Lung microvascular endothelial cell (primary cell): ENCODE measurements at regions not wholly inside any gene's neighbourhood (a gene's known extent, or its start where the extent isn't known, plus 50 kb on each side); places are given as distances from the start of the nearest gene placed in this dataset.

Experiments
- DNase-seq, 2 donors: peaks; one replicate each; pipeline versions ENCODE4 v3.0.0 to v3.0.0-alpha.2; 2010; ENCODE audit warnings: low read depth in 2 of 2

- DNase-seq = no peak
These were observed 76.2 kb upstream of the ARHGAP32 start for GRCh38 chr11:129268371-129268770.

GRCh38 chr11:129267716-129268115 lies 75.6 kb upstream of the ARHGAP32 start:
- no peak for DNase-seq

DNA sequence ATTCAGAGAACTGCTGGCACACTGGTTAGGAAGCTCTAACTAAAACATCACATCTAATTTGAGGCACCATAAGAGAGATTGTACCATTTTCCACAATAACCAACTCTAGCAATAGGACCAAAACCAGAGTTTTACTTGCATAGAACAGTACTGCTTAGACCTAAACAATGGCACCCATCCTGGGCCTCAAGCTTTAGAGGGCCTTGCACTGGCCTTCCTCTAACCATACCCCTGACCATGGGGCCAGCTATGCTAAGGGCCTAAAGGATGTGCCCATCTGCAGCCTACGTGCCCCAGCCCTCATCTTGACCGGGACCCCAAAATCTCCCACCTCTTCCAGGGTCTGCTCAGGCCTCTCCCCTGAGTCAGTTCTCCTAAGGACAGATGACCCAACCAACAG lies 74.4 kb upstream of the ARHGAP32 start:
- DNase-seq = no peak

DNA sequence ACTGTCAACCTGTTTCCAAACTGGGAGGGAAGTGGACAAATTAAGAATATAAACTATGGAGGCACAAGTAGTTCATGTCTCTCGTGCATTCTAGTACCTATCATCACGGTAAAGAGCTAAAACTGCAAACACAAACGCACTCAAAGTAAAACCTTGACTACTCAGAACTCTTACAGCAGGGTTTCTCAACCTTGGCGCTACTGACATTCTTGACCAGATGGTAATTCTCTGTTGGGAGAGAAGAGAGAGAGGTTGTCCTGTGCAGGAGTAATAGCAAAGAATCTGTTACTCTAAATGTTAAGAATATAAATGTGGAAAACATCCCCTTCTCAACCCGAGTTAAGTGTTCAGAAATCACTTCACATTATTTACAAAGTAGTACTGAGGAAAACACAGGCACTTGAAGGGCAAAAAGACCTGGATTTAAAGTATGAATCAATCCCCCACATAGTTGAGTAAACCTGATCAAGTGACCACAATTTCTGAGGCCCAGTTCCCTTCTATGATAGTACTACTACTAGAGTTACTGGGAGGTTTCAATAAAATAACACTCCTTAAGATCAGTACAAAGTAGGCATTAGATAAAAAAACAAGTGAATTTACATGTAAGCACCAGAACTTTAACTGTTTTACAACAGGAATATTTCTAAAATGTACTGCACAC lies 73.1 kb upstream of the ARHGAP32 start:
- no peak for DNase-seq

GRCh38 chr11:129264114-129264513 lies 72.0 kb upstream of the ARHGAP32 start:
- no peak for DNase-seq

DNA sequence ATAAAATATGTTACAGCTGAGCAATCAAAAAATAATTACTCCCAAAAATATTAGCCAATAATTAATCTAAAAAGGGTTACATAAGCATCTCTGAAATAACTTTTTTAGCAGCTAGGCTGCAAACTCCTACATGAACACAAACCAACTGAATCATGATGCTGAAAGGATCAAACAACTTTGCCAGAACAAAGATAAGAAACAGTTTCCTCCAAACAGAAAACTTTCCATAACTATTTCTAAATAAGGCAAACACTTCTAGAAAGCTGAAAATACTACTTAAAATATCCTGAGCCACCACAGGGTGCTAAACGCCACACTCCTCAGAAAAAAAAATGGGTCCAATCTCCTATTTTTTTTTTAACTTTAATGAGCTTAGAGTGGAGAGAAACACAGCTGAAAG lies 68.6 kb upstream of the ARHGAP32 start:
- no peak for DNase-seq

DNA sequence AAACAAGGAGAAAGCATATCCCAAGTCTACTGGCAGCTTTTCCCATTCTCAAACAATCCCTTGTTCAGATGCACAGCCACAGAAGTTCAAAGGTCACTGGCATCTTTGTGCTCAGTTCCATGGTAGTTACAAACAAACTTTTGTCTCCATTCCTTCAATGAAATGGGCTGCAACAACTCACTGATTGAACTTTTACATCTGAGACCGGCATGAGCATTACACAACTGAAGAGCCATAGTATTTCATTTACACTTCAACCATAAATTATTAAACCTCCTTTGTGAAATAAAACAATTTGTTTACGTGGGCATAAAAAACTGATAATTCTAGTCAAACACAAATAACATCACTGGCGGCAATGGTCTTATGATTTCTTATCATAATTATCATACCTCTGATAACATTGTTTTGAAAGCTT lies 67.8 kb upstream of the ARHGAP32 start:
- no peak for DNase-seq

- DNase-seq = no peak
These were observed 66.1 kb upstream of the ARHGAP32 start for GRCh38 chr11:129258205-129258604.

DNA sequence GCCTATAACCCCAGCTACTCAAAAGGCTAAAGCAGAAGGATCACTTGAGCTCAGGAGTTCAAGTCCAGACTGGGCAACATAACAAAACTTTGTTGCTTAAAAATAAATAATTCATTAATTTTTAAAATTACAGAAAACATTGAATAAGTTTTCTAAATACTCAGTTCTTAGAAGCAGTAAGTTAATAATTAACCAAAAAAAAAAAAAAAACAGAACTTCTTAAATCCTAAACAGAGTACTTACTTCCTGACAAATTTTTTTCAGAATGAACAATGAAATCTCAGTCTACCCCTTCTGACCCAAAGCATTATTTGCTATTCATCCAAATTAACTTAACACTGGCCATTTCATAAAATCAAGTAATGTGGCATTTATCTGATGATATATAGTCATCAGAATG lies 65.4 kb upstream of the ARHGAP32 start:
- DNase-seq = no peak

DNA sequence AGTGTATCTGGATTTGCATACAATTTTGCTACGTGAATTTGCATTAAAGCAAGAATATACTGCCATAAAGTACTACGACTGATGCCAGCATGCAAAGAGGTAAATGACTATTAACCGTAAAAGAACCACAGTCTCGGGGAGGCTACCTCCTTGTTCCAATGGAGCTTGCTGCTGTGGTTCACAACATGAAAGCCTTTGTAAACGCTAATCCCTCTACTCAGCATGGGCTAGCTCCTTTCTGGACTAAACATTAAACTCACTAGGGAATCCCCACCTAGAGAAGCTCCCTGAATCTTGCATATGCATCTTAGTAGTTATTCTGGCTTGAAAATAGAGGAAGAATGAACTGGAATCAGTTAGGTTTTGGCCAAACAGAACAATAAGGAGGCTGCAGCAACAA lies 60.5 kb upstream of the ARHGAP32 start:
- no peak for DNase-seq

- no peak for DNase-seq
These were observed 58.9 kb upstream of the ARHGAP32 start for GRCh38 chr11:129251067-129251466.

DNA sequence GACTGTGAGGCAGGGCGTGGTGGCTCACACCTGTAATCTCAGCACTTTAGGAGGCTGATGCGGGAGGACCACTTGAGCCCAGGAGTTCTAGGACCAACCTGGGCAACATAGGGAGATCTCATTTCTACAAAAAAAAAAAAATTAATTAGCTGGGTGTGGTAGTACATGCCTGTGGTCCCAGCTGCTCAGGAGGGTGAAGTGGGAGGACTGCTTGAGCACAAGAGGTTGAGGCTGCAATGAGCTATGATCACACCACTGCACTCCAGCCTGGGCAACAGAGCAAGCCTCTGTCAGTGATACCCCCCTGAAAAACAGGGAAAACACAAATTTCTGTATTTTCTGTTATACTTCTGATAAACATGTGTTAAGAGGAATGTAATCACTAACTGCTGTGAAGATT lies 57.8 kb upstream of the ARHGAP32 start:
- DNase-seq = no peak

DNA sequence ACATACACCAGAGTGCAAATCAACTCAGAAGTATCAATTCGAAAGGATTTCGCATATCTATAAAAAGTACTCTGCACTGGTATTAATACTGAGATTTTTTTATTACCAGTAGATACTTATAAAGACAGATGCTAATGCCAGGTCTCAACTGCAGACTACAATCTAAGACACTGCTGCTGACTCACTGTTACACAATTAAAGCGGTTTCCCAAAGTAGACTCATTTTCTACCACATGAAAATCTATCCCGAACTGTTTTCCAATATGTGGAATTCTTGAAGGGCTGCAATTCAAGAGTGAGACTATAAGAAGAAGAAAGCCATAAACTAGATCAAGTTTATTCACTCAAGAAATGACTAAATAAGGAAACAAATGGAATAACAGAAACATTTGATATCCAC lies 57.2 kb upstream of the ARHGAP32 start:
- DNase-seq = peak in 1 of 2 donors; percentile 50

GRCh38 chr11:129248618-129249017 lies 56.5 kb upstream of the ARHGAP32 start:
- peak; percentile 7 to 55 for DNase-seq

GRCh38 chr11:129247135-129247534 lies 55.0 kb upstream of the ARHGAP32 start:
- peak in 1 of 2 donors; percentile 61 for DNase-seq

DNA sequence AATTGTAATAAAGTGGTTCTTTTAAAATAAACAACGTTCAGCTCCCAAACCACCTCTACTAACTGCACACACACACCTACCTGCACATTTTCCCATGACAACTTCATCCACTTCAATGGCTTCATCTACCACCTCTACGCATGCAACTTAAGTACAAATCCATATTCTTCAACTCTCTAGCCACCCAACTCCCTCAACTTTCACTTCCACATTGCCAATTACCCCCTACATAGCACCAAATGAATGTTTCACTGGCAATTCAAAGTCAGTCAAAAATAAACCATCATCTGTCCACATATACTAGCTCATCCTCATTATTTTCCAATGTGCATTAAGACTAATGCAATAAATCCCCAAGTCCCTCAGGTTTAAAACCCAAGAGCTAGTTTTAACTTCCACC lies 50.7 kb upstream of the ARHGAP32 start:
- DNase-seq = no peak
